ENCODE measurements at regions not wholly inside any gene's neighbourhood (a gene's known extent, or its start where the extent isn't known, plus 50 kb on each side); places are given as distances from the start of the nearest gene placed in this dataset.
"Not testable (repeated sequence)": the region's sequence is repeated elsewhere in the genome, so short reads cannot be mapped to it uniquely, and the experiment has no call there.

- BruUV-seq (replicated peaks); H3K9ac ChIP-seq (ENCODE audit: low read length); POLR2A ChIA-PET; DNase-seq (ENCODE audit: low read depth, low spot score); H3K27ac ChIP-seq (ENCODE audit: low read depth, low read length); H3K4me1 ChIP-seq (ENCODE audit: control insufficient read depth in 1 of 2, insufficient read depth in 2 of 2, low read length in 2 of 2); RAD21 ChIA-PET (ENCODE audit: low non-redundant PET in 1 of 2, low total read pairs in 2 of 2, uncharacterized antibody in 2 of 2, unreplicated experiment in 2 of 2); H3K36me3 ChIP-seq (ENCODE audit: control insufficient read depth in 1 of 2, insufficient read depth in 2 of 2, low read length in 2 of 2); H3K9me2 ChIP-seq (ENCODE audit: insufficient read depth); H3K27me3 ChIP-seq (ENCODE audit: insufficient read depth, low read length); H3K9me3 ChIP-seq (ENCODE audit: control insufficient read depth in 1 of 2, insufficient read depth in 1 of 2, low read depth in 1 of 2, low read length in 2 of 2); ATAC-seq; H3K4me2 ChIP-seq (ENCODE audit: low read length); intact Hi-C loops (cut with micrococcal nuclease); H3K79me2 ChIP-seq (ENCODE audit: insufficient read depth, low read length); H3K4me3 ChIP-seq (replicated peaks in 1 of 2; ENCODE audit: low read depth in 1 of 2, low read length in 2 of 2); H4K20me1 ChIP-seq (ENCODE audit: insufficient read depth); H2AFZ ChIP-seq (ENCODE audit: low read depth, low read length, poor library complexity, severe bottlenecking); CTCF ChIA-PET: not testable (repeated sequence)
Observed at GRCh38 chr1:189270-189669, 262.2 kb downstream of the OR4F29 start.

- H3K4me2 ChIP-seq (ENCODE audit: low read length); ATAC-seq; DNase-seq (ENCODE audit: low read depth, low spot score); POLR2A ChIA-PET; H3K9me3 ChIP-seq (ENCODE audit: control insufficient read depth in 1 of 2, insufficient read depth in 1 of 2, low read depth in 1 of 2, low read length in 2 of 2); H2AFZ ChIP-seq (ENCODE audit: low read depth, low read length, poor library complexity, severe bottlenecking); H3K36me3 ChIP-seq (ENCODE audit: control insufficient read depth in 1 of 2, insufficient read depth in 2 of 2, low read length in 2 of 2); intact Hi-C loops (cut with micrococcal nuclease); RAD21 ChIA-PET (ENCODE audit: low non-redundant PET in 1 of 2, low total read pairs in 2 of 2, uncharacterized antibody in 2 of 2, unreplicated experiment in 2 of 2); H3K9ac ChIP-seq (ENCODE audit: low read length); H3K4me1 ChIP-seq (ENCODE audit: control insufficient read depth in 1 of 2, insufficient read depth in 2 of 2, low read length in 2 of 2); H3K9me2 ChIP-seq (ENCODE audit: insufficient read depth); H3K27ac ChIP-seq (ENCODE audit: low read depth, low read length); H4K20me1 ChIP-seq (ENCODE audit: insufficient read depth); H3K4me3 ChIP-seq (replicated peaks in 1 of 2; ENCODE audit: low read depth in 1 of 2, low read length in 2 of 2); BruUV-seq (replicated peaks); CTCF ChIA-PET; H3K27me3 ChIP-seq (ENCODE audit: insufficient read depth, low read length); H3K79me2 ChIP-seq (ENCODE audit: insufficient read depth, low read length): not testable (repeated sequence)
Observed at GRCh38 chr1:187298-187697, 264.2 kb downstream of the OR4F29 start.

- H3K27ac ChIP-seq (ENCODE audit: low read depth, low read length); H3K36me3 ChIP-seq (ENCODE audit: control insufficient read depth in 1 of 2, insufficient read depth in 2 of 2, low read length in 2 of 2); H3K4me2 ChIP-seq (ENCODE audit: low read length); DNase-seq (ENCODE audit: low read depth, low spot score); H3K79me2 ChIP-seq (ENCODE audit: insufficient read depth, low read length); H3K4me1 ChIP-seq (ENCODE audit: control insufficient read depth in 1 of 2, insufficient read depth in 2 of 2, low read length in 2 of 2); CTCF ChIA-PET; H3K9me3 ChIP-seq (ENCODE audit: control insufficient read depth in 1 of 2, insufficient read depth in 1 of 2, low read depth in 1 of 2, low read length in 2 of 2); H3K27me3 ChIP-seq (ENCODE audit: insufficient read depth, low read length); ATAC-seq; POLR2A ChIA-PET; RAD21 ChIA-PET (ENCODE audit: low non-redundant PET in 1 of 2, low total read pairs in 2 of 2, uncharacterized antibody in 2 of 2, unreplicated experiment in 2 of 2); H3K9ac ChIP-seq (ENCODE audit: low read length); H3K9me2 ChIP-seq (ENCODE audit: insufficient read depth); H4K20me1 ChIP-seq (ENCODE audit: insufficient read depth); intact Hi-C loops (cut with micrococcal nuclease); H2AFZ ChIP-seq (ENCODE audit: low read depth, low read length, poor library complexity, severe bottlenecking); H3K4me3 ChIP-seq (replicated peaks in 1 of 2; ENCODE audit: low read depth in 1 of 2, low read length in 2 of 2): not testable (repeated sequence)
- TSS peak; percentile 44 for BruUV-seq (replicated peaks)
Observed at GRCh38 chr1:186691-187131, 264.8 kb downstream of the OR4F29 start.

- H3K9me3 ChIP-seq (ENCODE audit: control insufficient read depth in 1 of 2, insufficient read depth in 1 of 2, low read depth in 1 of 2, low read length in 2 of 2); H3K4me1 ChIP-seq (ENCODE audit: control insufficient read depth in 1 of 2, insufficient read depth in 2 of 2, low read length in 2 of 2); H3K27me3 ChIP-seq (ENCODE audit: insufficient read depth, low read length); H3K79me2 ChIP-seq (ENCODE audit: insufficient read depth, low read length); POLR2A ChIA-PET; H3K36me3 ChIP-seq (ENCODE audit: control insufficient read depth in 1 of 2, insufficient read depth in 2 of 2, low read length in 2 of 2); H2AFZ ChIP-seq (ENCODE audit: low read depth, low read length, poor library complexity, severe bottlenecking); H3K27ac ChIP-seq (ENCODE audit: low read depth, low read length); H3K9ac ChIP-seq (ENCODE audit: low read length); H3K9me2 ChIP-seq (ENCODE audit: insufficient read depth); H4K20me1 ChIP-seq (ENCODE audit: insufficient read depth); RAD21 ChIA-PET (ENCODE audit: low non-redundant PET in 1 of 2, low total read pairs in 2 of 2, uncharacterized antibody in 2 of 2, unreplicated experiment in 2 of 2); BruUV-seq (replicated peaks); H3K4me3 ChIP-seq (replicated peaks in 1 of 2; ENCODE audit: low read depth in 1 of 2, low read length in 2 of 2); ATAC-seq; DNase-seq (ENCODE audit: low read depth, low spot score); CTCF ChIA-PET; H3K4me2 ChIP-seq (ENCODE audit: low read length); intact Hi-C loops (cut with micrococcal nuclease): not testable (repeated sequence)
Observed at GRCh38 chr1:186223-186622, 265.3 kb downstream of the OR4F29 start.

- BruUV-seq (replicated peaks); H3K4me3 ChIP-seq (replicated peaks in 1 of 2; ENCODE audit: low read depth in 1 of 2, low read length in 2 of 2); POLR2A ChIA-PET; H2AFZ ChIP-seq (ENCODE audit: low read depth, low read length, poor library complexity, severe bottlenecking); H3K27ac ChIP-seq (ENCODE audit: low read depth, low read length); ATAC-seq; DNase-seq (ENCODE audit: low read depth, low spot score); H3K27me3 ChIP-seq (ENCODE audit: insufficient read depth, low read length); RAD21 ChIA-PET (ENCODE audit: low non-redundant PET in 1 of 2, low total read pairs in 2 of 2, uncharacterized antibody in 2 of 2, unreplicated experiment in 2 of 2); H3K9ac ChIP-seq (ENCODE audit: low read length); H3K4me2 ChIP-seq (ENCODE audit: low read length); H3K4me1 ChIP-seq (ENCODE audit: control insufficient read depth in 1 of 2, insufficient read depth in 2 of 2, low read length in 2 of 2); H3K36me3 ChIP-seq (ENCODE audit: control insufficient read depth in 1 of 2, insufficient read depth in 2 of 2, low read length in 2 of 2); H3K79me2 ChIP-seq (ENCODE audit: insufficient read depth, low read length); H3K9me2 ChIP-seq (ENCODE audit: insufficient read depth); H3K9me3 ChIP-seq (ENCODE audit: control insufficient read depth in 1 of 2, insufficient read depth in 1 of 2, low read depth in 1 of 2, low read length in 2 of 2); H4K20me1 ChIP-seq (ENCODE audit: insufficient read depth); CTCF ChIA-PET; intact Hi-C loops (cut with micrococcal nuclease): not testable (repeated sequence)
Observed at GRCh38 chr1:185526-185925, 266.0 kb downstream of the OR4F29 start.

Measured in HCT116 (cell line).